ENCODE measurements at regions not wholly inside any gene's neighbourhood (a gene's known extent, or its start where the extent isn't known, plus 50 kb on each side); places are given as distances from the start of the nearest gene placed in this dataset.

DNA sequence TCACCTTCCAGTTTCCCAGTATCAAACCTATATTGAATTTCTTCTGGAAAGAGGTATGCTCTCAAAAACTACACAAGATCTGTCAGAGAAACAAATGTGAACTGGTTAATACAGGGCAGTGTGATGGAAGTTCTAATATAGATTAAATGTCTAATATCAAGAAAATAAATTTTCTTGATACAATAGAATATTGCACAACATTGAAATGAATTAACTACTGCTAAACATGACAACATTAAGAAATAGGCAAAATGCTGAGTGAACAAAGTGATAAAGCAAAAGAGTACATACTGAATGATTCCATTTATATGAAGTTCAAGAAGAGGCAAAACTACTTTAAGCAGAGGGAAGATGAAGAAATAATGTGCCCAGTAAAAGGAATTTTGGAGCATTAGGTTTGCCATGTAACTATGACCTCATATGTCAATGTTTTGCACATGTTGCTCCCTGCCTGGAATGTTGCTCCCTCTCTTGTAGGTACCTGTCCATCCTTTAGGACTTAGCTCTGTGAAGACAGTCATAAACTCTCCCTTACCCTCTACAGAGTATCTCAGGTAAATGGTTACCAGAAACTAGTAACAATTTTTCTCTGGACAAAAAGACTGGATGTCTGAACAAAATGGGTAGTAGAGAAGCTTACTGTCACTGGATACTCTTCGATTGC is 339.0 kb downstream of the RAD51AP2 start:
- Mint-ChIP-seq H3K4me3 (no peak overlapping the region), H3K4me1 (no peaks in the 10 kb centered on the region), H3K27ac (no peak overlapping the region), H3K36me3 (no peaks in the 10 kb centered on the region), H3K9me3 (peaks cover 0 to 13% (median 7%) of the 10 kb centered on the region in 3 donors), H3K27me3 (no peaks in the 10 kb centered on the region)
- Histone ChIP-seq H3K36me3 (ENCODE audit: control insufficient read depth in 2 of 2, extremely low read depth in 1 of 2, insufficient read depth in 1 of 2, low read length in 1 of 2) (no peaks in the 10 kb centered on the region), H3K9me3 (no peaks in the 10 kb centered on the region), H3K4me3 (ENCODE audit: control insufficient read depth in 1 of 2, extremely low read depth in 1 of 2, low read length in 1 of 2) (no peak overlapping the region), H3K27ac (ENCODE audit: low read length) (no peak overlapping the region), H3K27me3 (replicated peaks in 1 of 2; ENCODE audit: control insufficient read depth in 2 of 2, extremely low read depth in 1 of 2, insufficient read depth in 2 of 2, low read length in 1 of 2) (no peaks in the 10 kb centered on the region), H3K4me1 (ENCODE audit: control insufficient read depth in 1 of 2, extremely low read depth in 1 of 2, insufficient read depth in 2 of 2, low read length in 2 of 2) (no peaks in the 10 kb centered on the region)
- ATAC-seq (replicated peaks in 1 of 4) (no peak), DNase-seq (no peak)
- WGBS (ENCODE audit: insufficient coverage): no CpG with 5 or more reads among the region's 1 CpG
- CTCF ChIA-PET: no interaction called here
- POLR2A ChIA-PET: no interaction called here

DNA sequence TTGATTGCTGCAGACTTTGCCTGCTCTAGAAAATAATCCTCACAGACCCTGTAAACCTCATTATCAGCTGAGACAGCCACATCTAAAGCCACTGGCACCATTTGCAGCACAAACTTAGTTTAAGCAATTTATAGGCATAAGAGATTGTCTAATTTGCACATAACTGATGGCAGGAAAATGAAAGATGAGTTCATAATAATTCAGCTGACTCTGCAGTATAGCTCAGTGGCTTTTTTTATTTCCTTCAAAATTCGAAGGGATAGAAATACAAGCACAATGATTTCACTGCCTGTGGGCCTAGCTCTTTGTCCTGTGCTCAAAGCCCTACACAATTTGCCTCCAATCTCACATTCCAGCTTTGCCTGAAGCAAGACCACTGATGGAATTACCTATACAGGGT is 341.2 kb downstream of the RAD51AP2 start:
- ATAC-seq (replicated peaks in 1 of 4) (no peak), DNase-seq (no peak)
- H3K27me3 Mint-ChIP-seq: no peaks in the 10 kb centered on the region
- CTCF ChIA-PET: no interaction called here
- H3K9me3 Mint-ChIP-seq: peaks cover 0 to 12% (median 7%) of the 10 kb centered on the region in 3 donors
- POLR2A ChIA-PET: no interaction called here
- Histone ChIP-seq H3K4me1 (ENCODE audit: control insufficient read depth in 1 of 2, extremely low read depth in 1 of 2, insufficient read depth in 2 of 2, low read length in 2 of 2) (no peaks in the 10 kb centered on the region), H3K27ac (ENCODE audit: low read length) (no peak overlapping the region), H3K36me3 (ENCODE audit: control insufficient read depth in 2 of 2, extremely low read depth in 1 of 2, insufficient read depth in 1 of 2, low read length in 1 of 2) (no peaks in the 10 kb centered on the region), H3K9me3 (no peaks in the 10 kb centered on the region), H3K4me3 (ENCODE audit: control insufficient read depth in 1 of 2, extremely low read depth in 1 of 2, low read length in 1 of 2) (no peak overlapping the region), H3K27me3 (replicated peaks in 1 of 2; ENCODE audit: control insufficient read depth in 2 of 2, extremely low read depth in 1 of 2, insufficient read depth in 2 of 2, low read length in 1 of 2) (no peaks in the 10 kb centered on the region)
- H3K4me3 Mint-ChIP-seq: no peak overlapping the region
- H3K36me3 Mint-ChIP-seq: no peaks in the 10 kb centered on the region
- H3K4me1 Mint-ChIP-seq: no peaks in the 10 kb centered on the region
- H3K27ac Mint-ChIP-seq: no peak overlapping the region
- no CpG with 5 or more reads among the region's 1 CpG for WGBS (ENCODE audit: insufficient coverage)

DNA sequence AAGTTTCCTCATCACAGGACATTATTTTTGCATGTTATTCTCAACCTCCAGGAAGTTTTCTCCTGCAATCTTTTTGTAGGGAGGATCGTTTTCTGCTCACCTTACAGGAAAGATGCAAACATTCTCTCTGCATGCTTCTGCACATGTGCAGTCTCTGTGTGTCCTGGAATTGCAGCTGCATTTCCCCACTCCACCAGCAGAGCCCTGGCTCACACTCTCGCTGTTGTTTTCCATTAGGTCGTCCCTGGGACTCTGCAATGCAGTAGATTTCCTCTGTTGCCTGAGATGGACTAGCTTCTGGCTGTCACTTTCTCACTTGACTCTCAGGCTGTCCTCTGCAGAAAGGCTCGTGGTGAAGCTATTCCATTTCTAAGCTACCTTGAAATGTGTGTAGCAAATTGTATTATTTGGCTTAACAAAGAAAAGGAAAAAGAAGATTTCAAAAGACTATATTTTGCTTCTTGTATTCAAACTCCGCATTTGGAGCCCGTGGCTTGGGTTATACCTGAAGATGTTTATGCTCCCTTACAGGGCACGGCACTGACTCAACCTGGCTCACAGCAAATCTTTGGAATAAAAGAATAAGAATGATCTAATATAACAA is 346.7 kb downstream of the RAD51AP2 start:
- Mint-ChIP-seq H3K9me3 (peaks cover 2 to 16% (median 15%) of the 10 kb centered on the region in 3 donors), H3K27me3 (no peaks in the 10 kb centered on the region), H3K4me3 (no peak overlapping the region), H3K36me3 (no peaks in the 10 kb centered on the region), H3K4me1 (no peaks in the 10 kb centered on the region), H3K27ac (no peak overlapping the region)
- ChIA-PET POLR2A (no interaction called here), CTCF (no interaction called here)
- Histone ChIP-seq H3K27me3 (replicated peaks in 1 of 2; ENCODE audit: control insufficient read depth in 2 of 2, extremely low read depth in 1 of 2, insufficient read depth in 2 of 2, low read length in 1 of 2) (no peaks in the 10 kb centered on the region), H3K4me3 (ENCODE audit: control insufficient read depth in 1 of 2, extremely low read depth in 1 of 2, low read length in 1 of 2) (no peak overlapping the region), H3K9me3 (no peaks in the 10 kb centered on the region), H3K27ac (ENCODE audit: low read length) (no peak overlapping the region), H3K36me3 (ENCODE audit: control insufficient read depth in 2 of 2, extremely low read depth in 1 of 2, insufficient read depth in 1 of 2, low read length in 1 of 2) (no peaks in the 10 kb centered on the region), H3K4me1 (ENCODE audit: control insufficient read depth in 1 of 2, extremely low read depth in 1 of 2, insufficient read depth in 2 of 2, low read length in 2 of 2) (no peaks in the 10 kb centered on the region)
- no peak for DNase-seq
- no peak for ATAC-seq (replicated peaks in 1 of 4)
- WGBS (ENCODE audit: insufficient coverage): 13% methylated on average over 2 of the region's 7 CpGs

DNA sequence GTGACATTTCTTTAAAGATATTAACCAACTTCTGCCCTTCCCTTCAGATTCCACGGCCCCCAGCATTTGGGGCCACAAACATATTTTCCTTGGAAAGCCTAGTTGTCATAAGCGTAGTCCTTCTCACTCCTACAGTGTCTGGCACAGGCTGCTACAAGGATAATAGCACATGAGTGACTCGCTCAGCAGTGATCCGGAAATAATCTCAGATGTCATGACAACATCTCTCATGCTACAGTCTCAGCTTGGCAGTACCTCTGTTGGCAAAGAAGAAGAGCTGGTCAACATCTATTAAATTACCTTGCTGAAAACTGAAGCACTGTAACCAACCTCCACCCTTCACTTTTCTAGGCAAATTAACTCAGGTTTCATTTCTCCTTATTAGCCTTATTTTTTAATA is 351.7 kb downstream of the RAD51AP2 start:
- POLR2A ChIA-PET: no interaction called here
- no peaks in the 10 kb centered on the region for H3K27me3 ChIP-seq (replicated peaks in 1 of 2; ENCODE audit: control insufficient read depth in 2 of 2, extremely low read depth in 1 of 2, insufficient read depth in 2 of 2, low read length in 1 of 2)
- H3K4me3 ChIP-seq (ENCODE audit: control insufficient read depth in 1 of 2, extremely low read depth in 1 of 2, low read length in 1 of 2): no peak overlapping the region
- CTCF ChIA-PET: no interaction called here
- DNase-seq (no peak), ATAC-seq (replicated peaks in 1 of 4) (no peak)
- no peak overlapping the region for H3K27ac ChIP-seq (ENCODE audit: low read length)
- Mint-ChIP-seq H3K4me1 (no peaks in the 10 kb centered on the region), H3K27ac (no peak overlapping the region), H3K36me3 (no peaks in the 10 kb centered on the region), H3K9me3 (peaks cover 2 to 15% (median 9%) of the 10 kb centered on the region in 3 donors), H3K4me3 (no peak overlapping the region), H3K27me3 (no peaks in the 10 kb centered on the region)
- no peaks in the 10 kb centered on the region for H3K36me3 ChIP-seq (ENCODE audit: control insufficient read depth in 2 of 2, extremely low read depth in 1 of 2, insufficient read depth in 1 of 2, low read length in 1 of 2)
- H3K4me1 ChIP-seq (ENCODE audit: control insufficient read depth in 1 of 2, extremely low read depth in 1 of 2, insufficient read depth in 2 of 2, low read length in 2 of 2): no peaks in the 10 kb centered on the region
- 81% methylated on average over 4 of the region's 4 CpGs for WGBS (ENCODE audit: insufficient coverage)
- no peaks in the 10 kb centered on the region for H3K9me3 ChIP-seq

DNA sequence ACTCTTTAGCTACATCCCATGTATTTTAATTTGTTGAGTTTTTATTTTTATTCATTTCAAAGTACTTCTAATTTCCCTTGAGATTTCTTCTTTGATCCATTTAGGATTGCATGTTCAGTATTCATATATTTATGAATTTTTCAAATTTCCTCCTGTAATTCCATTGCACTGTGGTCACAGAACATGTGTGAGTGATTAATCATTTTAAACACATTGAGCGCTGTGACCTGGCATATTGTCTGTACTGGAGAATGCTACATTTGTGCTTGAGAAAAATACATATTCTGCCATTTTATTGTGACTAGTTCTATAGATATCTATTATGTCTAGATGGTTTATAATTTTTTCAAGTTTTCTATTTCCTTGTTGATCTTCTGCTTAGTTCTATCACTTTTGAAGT is 353.7 kb downstream of the RAD51AP2 start:
- POLR2A ChIA-PET: no interaction called here

DNA sequence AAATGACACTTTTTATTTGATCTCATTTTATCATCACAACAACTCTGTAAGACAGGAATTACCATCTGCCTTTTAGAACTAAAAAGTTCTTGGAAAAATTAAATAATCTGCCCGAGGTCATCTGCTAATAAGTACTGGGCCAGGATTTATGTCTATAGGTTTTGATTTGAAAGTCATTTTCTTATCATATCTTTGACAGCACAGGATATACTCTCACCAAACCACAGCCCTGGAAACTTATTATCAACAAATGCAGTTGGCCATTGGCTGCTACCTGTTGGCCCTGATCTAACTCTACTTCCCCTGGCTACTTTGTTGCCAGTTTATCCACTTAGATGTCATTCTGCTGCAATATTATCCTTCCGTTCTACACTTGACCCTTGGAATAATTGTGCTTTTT is 354.6 kb downstream of the RAD51AP2 start:
- Histone ChIP-seq H3K27ac (ENCODE audit: low read length) (no peak overlapping the region), H3K9me3 (no peaks in the 10 kb centered on the region), H3K27me3 (replicated peaks in 1 of 2; ENCODE audit: control insufficient read depth in 2 of 2, extremely low read depth in 1 of 2, insufficient read depth in 2 of 2, low read length in 1 of 2) (no peaks in the 10 kb centered on the region), H3K36me3 (ENCODE audit: control insufficient read depth in 2 of 2, extremely low read depth in 1 of 2, insufficient read depth in 1 of 2, low read length in 1 of 2) (no peaks in the 10 kb centered on the region), H3K4me3 (ENCODE audit: control insufficient read depth in 1 of 2, extremely low read depth in 1 of 2, low read length in 1 of 2) (no peak overlapping the region), H3K4me1 (ENCODE audit: control insufficient read depth in 1 of 2, extremely low read depth in 1 of 2, insufficient read depth in 2 of 2, low read length in 2 of 2) (no peaks in the 10 kb centered on the region)
- ChIA-PET CTCF (no interaction called here), POLR2A (no interaction called here)
- H3K27ac Mint-ChIP-seq: no peak overlapping the region
- DNase-seq: no peak
- no peak overlapping the region for H3K4me3 Mint-ChIP-seq
- WGBS (ENCODE audit: insufficient coverage): 100% methylated on average over 1 of the region's 2 CpGs
- no peaks in the 10 kb centered on the region for H3K36me3 Mint-ChIP-seq
- no peaks in the 10 kb centered on the region for H3K4me1 Mint-ChIP-seq
- ATAC-seq (replicated peaks in 1 of 4): no peak
- no peaks in the 10 kb centered on the region for H3K27me3 Mint-ChIP-seq
- H3K9me3 Mint-ChIP-seq: peaks cover 3 to 4% (median 4%) of the 10 kb centered on the region in 3 donors

More for the DNA sequence above, 353.7 kb downstream of the RAD51AP2 start:
- Histone ChIP-seq H3K27ac (ENCODE audit: low read length) (no peak overlapping the region), H3K27me3 (replicated peaks in 1 of 2; ENCODE audit: control insufficient read depth in 2 of 2, extremely low read depth in 1 of 2, insufficient read depth in 2 of 2, low read length in 1 of 2) (no peaks in the 10 kb centered on the region), H3K36me3 (ENCODE audit: control insufficient read depth in 2 of 2, extremely low read depth in 1 of 2, insufficient read depth in 1 of 2, low read length in 1 of 2) (no peaks in the 10 kb centered on the region), H3K4me3 (ENCODE audit: control insufficient read depth in 1 of 2, extremely low read depth in 1 of 2, low read length in 1 of 2) (no peak overlapping the region), H3K9me3 (no peaks in the 10 kb centered on the region), H3K4me1 (ENCODE audit: control insufficient read depth in 1 of 2, extremely low read depth in 1 of 2, insufficient read depth in 2 of 2, low read length in 2 of 2) (no peaks in the 10 kb centered on the region)
- no peaks in the 10 kb centered on the region for H3K4me1 Mint-ChIP-seq
- no peaks in the 10 kb centered on the region for H3K36me3 Mint-ChIP-seq
- ATAC-seq (replicated peaks in 1 of 4): no peak
- no peak overlapping the region for H3K4me3 Mint-ChIP-seq
- DNase-seq: no peak
- WGBS (ENCODE audit: insufficient coverage): no CpG with 5 or more reads among the region's 1 CpG
- H3K27me3 Mint-ChIP-seq: no peaks in the 10 kb centered on the region
- no peak overlapping the region for H3K27ac Mint-ChIP-seq
- CTCF ChIA-PET: no interaction called here
- peaks cover 2 to 10% (median 9%) of the 10 kb centered on the region in 3 donors for H3K9me3 Mint-ChIP-seq

DNA sequence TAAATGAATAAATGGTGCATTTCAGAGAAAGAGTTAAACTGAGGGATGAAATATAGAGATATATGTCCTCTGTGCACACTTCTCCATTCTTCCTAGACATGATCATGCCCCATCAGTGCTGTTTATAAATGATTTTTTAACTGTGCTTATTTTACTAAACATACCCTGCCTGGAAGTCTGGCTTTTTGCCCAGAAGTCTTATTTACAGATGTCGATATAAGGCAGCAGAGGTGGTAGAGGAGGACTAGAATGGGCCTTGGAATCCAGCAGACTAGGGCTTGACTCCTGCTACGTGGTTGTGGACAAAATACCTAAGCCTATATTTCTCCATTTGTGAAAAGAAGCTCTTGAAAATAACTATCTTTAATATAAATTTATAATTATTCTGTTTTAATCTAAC is 355.5 kb downstream of the RAD51AP2 start:
- POLR2A ChIA-PET: no interaction called here
- H3K36me3 Mint-ChIP-seq: no peaks in the 10 kb centered on the region
- DNase-seq (no peak), ATAC-seq (replicated peaks in 1 of 4) (no peak)
- no peaks in the 10 kb centered on the region for H3K4me1 Mint-ChIP-seq
- no CpG with 5 or more reads among the region's 2 CpGs for WGBS (ENCODE audit: insufficient coverage)
- CTCF ChIA-PET: no interaction called here
- Histone ChIP-seq H3K27ac (ENCODE audit: low read length) (no peak overlapping the region), H3K36me3 (ENCODE audit: control insufficient read depth in 2 of 2, extremely low read depth in 1 of 2, insufficient read depth in 1 of 2, low read length in 1 of 2) (no peaks in the 10 kb centered on the region), H3K9me3 (no peaks in the 10 kb centered on the region), H3K4me1 (ENCODE audit: control insufficient read depth in 1 of 2, extremely low read depth in 1 of 2, insufficient read depth in 2 of 2, low read length in 2 of 2) (no peaks in the 10 kb centered on the region), H3K4me3 (ENCODE audit: control insufficient read depth in 1 of 2, extremely low read depth in 1 of 2, low read length in 1 of 2) (no peak overlapping the region), H3K27me3 (replicated peaks in 1 of 2; ENCODE audit: control insufficient read depth in 2 of 2, extremely low read depth in 1 of 2, insufficient read depth in 2 of 2, low read length in 1 of 2) (no peaks in the 10 kb centered on the region)
- no peak overlapping the region for H3K27ac Mint-ChIP-seq
- H3K9me3 Mint-ChIP-seq: peaks cover 0 to 4% (median under 1%) of the 10 kb centered on the region in 3 donors
- no peak overlapping the region for H3K4me3 Mint-ChIP-seq
- no peaks in the 10 kb centered on the region for H3K27me3 Mint-ChIP-seq
